NCI-H2081 (cell line): ENCODE measurements at regions not wholly inside any gene's neighbourhood (a gene's known extent, or its start where the extent isn't known, plus 50 kb on each side); places are given as distances from the start of the nearest gene placed in this dataset.
"Not testable (repeated sequence)": the region's sequence is repeated elsewhere in the genome, so short reads cannot be mapped to it uniquely, and the experiment has no call there.

Source experiments
- DNase-seq, 2 experiments: peaks; one replicate each; lab custom pipeline; 2025; lab: John Stamatoyannopoulos, UW

DNA sequence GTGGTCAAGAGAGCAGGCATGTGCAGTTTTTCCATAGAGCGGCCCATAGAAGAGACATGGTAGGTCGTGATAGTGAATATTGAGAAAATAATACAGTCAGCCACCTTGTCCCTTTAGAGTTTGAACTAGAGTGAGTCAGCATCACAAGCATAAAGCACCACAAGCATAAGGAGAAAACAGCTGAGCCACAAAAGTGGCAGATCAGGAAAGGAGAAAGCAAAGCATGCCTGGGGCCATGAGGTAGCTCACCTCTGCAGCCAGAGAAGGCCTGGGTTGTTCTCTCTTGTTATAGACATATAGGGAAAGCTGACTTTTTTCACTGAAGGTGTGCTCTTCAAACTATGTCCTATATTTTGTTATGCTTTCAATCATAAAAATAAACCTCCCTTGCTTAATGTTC, 879.0 kb downstream of the DSC3 start:
- DNase-seq = no peak

DNA sequence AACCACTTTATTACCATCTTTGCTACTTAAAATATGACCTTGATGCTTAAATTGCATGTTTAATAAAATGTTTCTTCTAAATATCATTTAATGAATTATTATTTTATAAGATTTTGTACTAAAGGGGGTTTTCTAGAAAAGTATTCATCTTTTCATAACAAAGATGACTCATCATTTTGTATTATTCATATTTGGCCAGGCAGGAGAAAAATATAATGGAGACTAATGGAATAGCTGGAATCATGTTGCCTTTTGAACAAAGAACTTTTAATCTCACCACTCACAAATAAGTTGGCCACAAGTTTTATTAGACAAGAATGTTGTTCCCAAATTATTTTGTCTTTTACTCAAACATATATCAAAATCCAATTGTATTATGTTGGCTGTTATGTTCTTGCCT, 882.4 kb downstream of the DSC3 start:
- no peak for DNase-seq

GRCh38 chr18:30150586-30151250, 891.8 kb downstream of the DSC3 start:
- DNase-seq = no peak

GRCh38 chr18:30149585-30149984, 893.0 kb downstream of the DSC3 start:
- no peak for DNase-seq

DNA sequence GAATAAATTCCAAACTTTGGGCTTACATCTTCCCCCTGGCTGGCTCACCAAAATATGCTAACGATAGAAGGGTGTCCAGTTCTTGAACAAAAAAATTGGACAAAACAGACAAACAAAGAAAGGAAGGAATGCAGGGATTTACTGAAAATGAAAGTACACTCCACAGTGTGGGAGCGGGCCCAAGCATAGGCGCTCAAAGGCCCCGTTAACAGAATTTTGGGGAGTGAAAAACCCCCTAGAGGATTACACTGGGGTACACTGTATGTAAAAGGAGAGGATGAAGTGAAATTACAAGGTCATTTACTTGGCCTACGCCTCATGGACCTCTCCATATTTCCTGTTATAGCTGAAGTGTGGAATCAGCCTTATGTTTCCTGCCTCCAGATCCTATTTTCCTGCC, 899.7 kb downstream of the DSC3 start:
- no peak for DNase-seq

DNA sequence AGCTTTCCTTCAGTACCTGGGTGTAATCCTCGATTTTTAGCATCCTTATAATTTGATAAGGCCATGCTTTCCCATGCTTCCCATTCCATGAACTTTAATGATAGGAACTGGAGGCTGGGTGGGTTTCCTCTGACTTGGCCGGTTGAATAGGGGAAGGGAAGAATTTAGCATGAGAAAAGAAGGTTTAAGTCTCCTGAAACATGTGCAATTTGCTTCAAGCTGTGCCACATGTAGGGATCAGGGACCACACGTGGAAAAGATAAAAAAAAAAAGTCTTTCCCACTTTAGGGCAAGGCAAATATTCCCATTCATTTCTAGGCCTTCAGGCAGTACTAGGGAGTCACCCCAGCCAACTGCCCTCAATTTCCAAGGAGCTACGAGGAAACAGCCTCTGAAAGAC, 900.3 kb downstream of the DSC3 start:
- DNase-seq = no peak

- DNase-seq = not testable (repeated sequence)
These were observed 901.0 kb downstream of the DSC3 start for GRCh38 chr18:30141506-30141905.

GRCh38 chr18:30139631-30140287, 902.8 kb downstream of the DSC3 start:
- no peak for DNase-seq

DNA sequence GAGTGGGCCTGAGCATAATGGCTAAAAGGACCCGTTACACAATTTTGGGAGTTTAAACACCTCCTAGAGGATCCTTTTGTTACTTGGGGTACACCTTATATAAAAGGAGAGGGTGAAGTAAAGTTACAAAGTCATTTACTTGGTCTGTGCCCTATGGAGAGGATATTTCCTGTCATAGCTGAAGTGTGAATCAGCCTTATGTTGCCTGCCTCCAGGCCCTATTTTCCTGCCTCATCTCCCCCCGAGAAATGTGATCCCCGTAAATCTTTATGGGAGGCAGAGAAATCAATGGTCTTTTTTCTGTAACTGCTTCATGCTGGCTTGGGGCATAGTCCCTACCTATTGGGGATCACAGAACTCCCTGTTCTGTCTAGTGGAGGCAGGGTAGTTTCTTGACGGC, 906.6 kb downstream of the DSC3 start:
- no peak for DNase-seq

- no peak for DNase-seq
These were observed 908.5 kb downstream of the DSC3 start for GRCh38 chr18:30134020-30134419.

DNA sequence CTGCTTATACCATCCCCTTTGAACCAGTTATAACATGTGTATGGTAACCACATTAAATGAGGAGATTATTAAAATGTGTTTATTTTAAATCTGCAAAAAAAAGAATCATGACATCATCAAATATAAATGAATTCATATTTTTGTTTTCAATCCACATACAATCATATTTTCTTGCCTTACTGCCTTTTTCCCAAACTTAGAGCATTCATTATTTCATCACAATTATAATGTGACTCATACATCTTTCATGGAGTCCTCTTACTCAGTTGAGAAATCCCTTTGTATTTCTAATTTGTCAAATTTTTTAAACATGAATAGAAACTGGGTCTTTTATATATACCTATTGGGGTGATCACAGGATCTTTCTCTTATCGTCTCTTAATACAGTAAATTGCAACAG, 909.6 kb downstream of the DSC3 start:
- DNase-seq = no peak

- DNase-seq = no peak
These were observed 921.1 kb downstream of the DSC3 start for GRCh38 chr18:30121397-30121796.

DNA sequence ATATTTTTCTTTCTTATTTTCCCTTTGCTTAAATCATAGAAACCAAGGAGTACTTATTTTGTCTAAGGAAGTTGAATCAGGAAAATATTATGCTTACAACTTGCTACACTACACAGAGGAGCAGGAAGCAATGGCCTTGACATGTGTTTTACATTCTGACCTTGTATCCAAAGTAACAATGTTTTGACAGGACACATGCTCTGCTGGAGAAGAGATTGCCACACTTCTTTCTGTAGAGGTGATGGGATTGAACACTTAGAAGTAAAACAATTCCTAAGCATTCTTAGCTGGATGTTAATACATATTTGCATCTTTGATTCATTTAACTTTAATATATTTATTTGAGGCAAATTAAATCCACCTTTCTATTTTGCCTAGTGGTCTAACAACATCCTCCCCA, 929.1 kb downstream of the DSC3 start:
- no peak for DNase-seq

DNA sequence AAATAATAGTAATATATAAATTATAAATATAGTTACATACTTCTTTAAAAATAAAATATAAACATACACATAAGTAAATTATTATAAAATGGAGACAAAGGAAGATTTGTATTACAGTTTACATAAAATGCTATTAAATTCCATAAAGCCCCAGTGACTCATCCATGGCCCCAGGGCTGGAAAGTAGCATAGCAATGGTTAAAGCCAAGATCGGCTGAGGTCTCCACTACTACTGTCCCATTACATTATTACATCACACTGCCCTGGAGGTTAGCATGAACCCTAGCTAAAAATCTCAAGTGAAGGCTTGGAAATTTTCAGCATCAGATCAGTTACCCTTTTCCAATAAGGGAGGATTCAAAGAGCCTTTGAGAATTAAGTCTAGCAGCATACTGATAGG, 936.2 kb downstream of the DSC3 start:
- no peak for DNase-seq

DNA sequence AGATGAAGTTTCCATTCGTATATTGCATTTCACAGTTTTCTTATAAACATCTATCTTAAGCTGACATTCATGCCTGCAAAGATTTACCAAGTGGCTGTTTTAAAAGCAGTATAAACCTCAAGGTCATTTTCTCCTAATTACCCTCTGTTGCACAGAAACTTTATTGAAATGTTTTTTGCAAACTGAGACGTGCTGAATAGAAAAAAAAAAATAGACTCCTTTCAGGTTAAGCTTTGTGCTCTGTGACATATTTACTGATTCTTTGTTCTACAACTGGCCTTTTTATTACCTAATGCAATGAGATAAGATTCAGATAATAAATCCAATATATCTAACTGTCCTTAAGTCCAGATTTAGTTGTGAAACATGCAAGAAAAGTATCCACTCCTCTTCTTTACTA, 938.7 kb downstream of the DSC3 start:
- DNase-seq = no peak

- no peak for DNase-seq
These were observed 945.7 kb downstream of the DSC3 start for GRCh38 chr18:30096796-30097195.

DNA sequence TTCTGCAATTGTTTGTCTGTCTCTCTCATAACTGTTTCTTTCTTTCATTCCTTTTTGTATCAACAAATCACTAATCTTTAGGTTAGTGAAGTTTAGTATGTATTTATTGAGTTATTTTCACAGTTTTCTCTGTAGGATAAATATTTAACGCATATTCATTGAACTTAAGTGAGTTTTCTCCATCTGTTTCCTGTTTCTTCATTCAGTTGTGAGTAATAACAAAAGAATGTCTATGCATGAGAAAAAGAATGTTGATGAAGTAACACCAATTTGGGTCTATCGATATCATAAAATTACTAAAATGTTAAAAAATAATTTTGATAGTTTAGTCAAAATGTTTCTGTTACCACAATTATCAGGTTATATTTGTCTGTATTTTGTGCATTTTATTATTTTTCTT, 948.0 kb downstream of the DSC3 start:
- no peak for DNase-seq

GRCh38 chr18:30093376-30093775, 949.2 kb downstream of the DSC3 start:
- no peak for DNase-seq

DNA sequence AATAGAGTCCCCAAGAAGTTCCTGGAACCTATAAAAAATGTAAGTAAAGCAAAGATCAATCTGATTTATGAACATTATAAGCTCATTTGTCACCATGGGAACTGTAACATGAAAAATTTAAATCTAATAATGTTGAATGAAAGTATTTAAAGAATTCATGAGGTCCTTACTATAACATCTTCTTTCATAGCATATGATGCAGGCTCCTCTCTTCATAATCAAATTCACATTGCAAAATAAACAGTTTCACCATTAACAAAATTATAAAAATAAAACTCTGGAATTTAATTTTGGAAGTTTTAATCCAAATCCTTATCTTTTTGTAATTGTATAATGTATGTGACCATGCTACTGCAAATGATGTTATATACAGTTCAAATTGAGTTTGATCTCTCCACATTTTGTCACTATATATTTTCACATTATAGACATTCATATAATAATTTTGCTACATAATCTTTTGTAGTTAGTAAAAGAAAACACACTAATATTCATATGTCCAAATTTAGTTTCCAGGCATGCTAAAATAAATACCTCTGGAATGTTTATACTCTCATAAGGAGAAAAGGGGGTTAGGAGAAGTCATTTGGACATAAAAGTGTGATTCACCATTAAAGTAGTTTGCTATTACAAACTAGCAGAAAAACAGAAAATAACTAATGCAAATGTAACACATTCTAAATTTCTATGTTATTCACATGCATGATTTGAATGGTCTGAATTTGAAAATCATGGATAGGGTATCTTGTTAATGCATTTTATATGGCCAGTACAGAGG, 954.1 kb downstream of the DSC3 start:
- DNase-seq = no peak

DNA sequence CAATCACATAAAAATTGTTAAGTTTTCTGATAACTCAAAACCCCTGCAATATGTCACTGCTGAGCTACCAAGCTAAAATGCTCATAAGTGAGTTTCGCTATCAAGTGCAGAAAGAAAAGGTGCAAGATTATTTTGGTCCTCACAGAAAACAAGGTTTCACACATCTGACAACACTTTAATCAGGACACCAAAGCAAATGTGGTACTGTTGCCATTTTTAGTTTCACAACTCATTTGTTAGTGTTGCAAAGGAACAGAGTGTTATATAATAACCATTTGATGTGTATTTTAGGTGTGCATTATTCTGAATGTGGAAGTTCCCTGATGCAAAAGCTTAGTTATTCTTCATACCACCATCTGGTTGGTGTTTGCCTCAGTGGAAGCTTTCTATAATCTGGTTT, 956.2 kb downstream of the DSC3 start:
- no peak for DNase-seq

GRCh38 chr18:30081122-30081521, 961.4 kb downstream of the DSC3 start:
- no peak for DNase-seq

DNA sequence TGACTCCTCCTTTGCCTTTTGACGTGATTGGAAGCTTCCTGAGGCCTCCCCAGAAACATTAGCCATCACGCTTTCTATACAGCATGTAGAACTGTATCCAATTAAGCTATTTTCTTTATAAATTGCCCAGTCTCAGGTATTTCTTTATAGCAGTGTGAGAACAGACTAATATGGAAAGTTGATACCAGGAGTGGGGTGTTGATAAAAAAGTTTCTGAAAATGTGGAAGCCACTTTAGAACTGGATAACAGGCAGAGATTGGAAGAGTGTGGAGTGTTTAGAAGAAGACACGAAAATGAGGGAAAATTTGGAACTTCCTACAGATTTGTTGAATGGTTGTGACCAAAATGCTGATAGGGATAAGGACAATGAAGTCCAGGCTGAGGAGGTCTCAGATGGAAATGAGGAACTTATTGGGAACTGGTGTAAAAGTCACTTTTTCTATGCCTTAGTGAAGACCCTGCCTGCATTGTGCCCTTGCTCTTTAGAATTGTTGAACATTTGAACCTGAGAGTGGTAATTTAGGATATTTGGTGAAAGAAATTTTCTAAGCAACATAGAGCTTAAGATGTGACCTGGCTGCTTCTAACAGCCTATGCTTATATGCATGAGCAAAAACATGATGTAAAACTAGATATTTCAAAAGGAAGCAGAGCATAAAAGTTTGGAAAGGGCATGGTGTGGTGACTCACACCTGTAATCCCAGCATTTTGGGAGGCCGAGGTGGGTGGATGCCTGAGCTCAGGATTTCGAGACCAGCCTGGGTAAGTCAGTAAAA, 969.7 kb downstream of the DSC3 start:
- DNase-seq = no peak

GRCh38 chr18:30066288-30066687, 976.3 kb downstream of the DSC3 start:
- no peak for DNase-seq
